A549 (cell line): ENCODE measurements at regions not wholly inside any gene's neighbourhood (a gene's known extent, or its start where the extent isn't known, plus 50 kb on each side); places are given as distances from the start of the nearest gene placed in this dataset.

ENCODE experiments used
- ATAC-seq, 2 experiments: fragments of 200-7000 bp in 1 of 2; fragments of >200 bp in 1 of 2; cut with Nextera tagmentation in 1 of 2; cut with Tn5 transposase in 1 of 2; 3 replicates each; pipeline versions ENCODE4 v1.8.0 to v1.9.1; 2018 to 2020; ENCODE audit warnings: mild to moderate bottlenecking in 1 of 2, moderate library complexity in 1 of 2
- CTCF ChIA-PET: fragments of 300-600 bp; sonication (Branson Sonifier 250); formaldehyde crosslinking; extraction: SDS; loops from one replicate; lab custom pipeline; 2021; ENCODE audit warnings: antibody characterized with exemption, inconsistent platforms; lab: Yijun Ruan, JAX
- POLR2A ChIA-PET: fragments of 350-600 bp; formaldehyde crosslinking; extraction: SDS; loops from one replicate; lab custom pipeline; 2021; ENCODE audit warnings: antibody characterized with exemption, inconsistent platforms; lab: Yijun Ruan, JAX
- DNase-seq, 2 experiments: peaks; one replicate each; pipeline versions ENCODE4 v3.0.0 to v3.0.0-alpha.2; 2011 to 2016; ENCODE audit warnings: low read depth in 1 of 2, low spot score in 1 of 2
- FAIRE-seq: peaks from 2 replicates; lab custom pipeline; 2011; peaks lifted over from hg19 to GRCh38; lab: Jason Lieb, UNC
- H3K27ac ChIP-seq, 2 experiments: fragments of >200 bp; sonication (Bioruptor Twin); formaldehyde crosslinking; 3 replicates each; pipeline ENCODE4 v1.5.1; 2016 to 2017
- H3K4me1 ChIP-seq: fragments of >200 bp; sonication (Bioruptor Twin); formaldehyde crosslinking; 3 replicates; pipeline ENCODE4 v1.6.1; 2016
- H3K4me2 ChIP-seq: fragments of >200 bp; sonication (Bioruptor Twin); formaldehyde crosslinking; 3 replicates; pipeline ENCODE4 v1.6.1; 2016
- H3K4me3 ChIP-seq: fragments of >200 bp; sonication (Bioruptor Twin); formaldehyde crosslinking; 3 replicates; pipeline ENCODE4 v1.5.1; 2016
- H3K9me3 ChIP-seq: fragments of >200 bp; sonication (Bioruptor Twin); formaldehyde crosslinking; 3 replicates; pipeline ENCODE4 v1.6.1; 2016
- ATOH8 ChIP-seq: fragments of 250-450 bp; sonication (Bioruptor Pico); IDR thresholded peaks from 2 replicates; pipeline ENCODE4 v1.5.0; 2020; ENCODE audit warnings: low read depth, mild to moderate bottlenecking, moderate library complexity
- CBX2 ChIP-seq: fragments of 200-600 bp; sonication (generic); IDR thresholded peaks from 2 replicates; pipeline ENCODE4 v1.6.1; 2016; ENCODE audit warnings: low read depth, mild to moderate bottlenecking, borderline replicate concordance
- CEBPB ChIP-seq, 2 experiments: fragments of >200 bp in 1 of 2; sonication (Bioruptor Twin) in 1 of 2; formaldehyde crosslinking in 1 of 2; IDR thresholded peaks; 2 replicates each; pipeline ENCODE4 v1.6.1; 2012 to 2016
- CHD2 ChIP-seq: fragments of 150-350 bp; IDR thresholded peaks from 2 replicates; pipeline ENCODE4 v1.6.1; 2014; ENCODE audit warnings: low read length; ENCODE audit not compliant: partially characterized antibody
- E2F6 ChIP-seq: IDR thresholded peaks from 2 replicates; pipeline ENCODE4 v1.6.1; 2012; ENCODE audit warnings: low read depth, borderline replicate concordance
- FOSB ChIP-seq: fragments of 250-450 bp; sonication (Bioruptor Pico); IDR thresholded peaks from 2 replicates; pipeline ENCODE4 v1.5.0; 2020; ENCODE audit warnings: mild to moderate bottlenecking, moderate library complexity
- FOSL2 ChIP-seq, 2 experiments: fragments of 450-650 bp in 1 of 2; fragments of >200 bp in 1 of 2; sonication (Bioruptor Twin) in 1 of 2; formaldehyde crosslinking; IDR thresholded peaks; 2 replicates each; pipeline versions ENCODE4 v1.5.0 to v1.6.1; 2016 to 2020; ENCODE audit warnings: mild to moderate bottlenecking in 1 of 2, moderate library complexity in 1 of 2
- HEYL ChIP-seq: fragments of 250-450 bp; sonication (Bioruptor Pico); IDR thresholded peaks from 2 replicates; pipeline ENCODE4 v1.8.0; 2021; ENCODE audit warnings: mild to moderate bottlenecking, moderate library complexity
- JUNB ChIP-seq: fragments of >200 bp; sonication (Bioruptor Twin); formaldehyde crosslinking; IDR thresholded peaks from 2 replicates; pipeline ENCODE4 v1.6.1; 2016
- KDM5A ChIP-seq: fragments of 200-600 bp; sonication (generic); IDR thresholded peaks from 2 replicates; pipeline ENCODE4 v1.6.1; 2016; ENCODE audit warnings: antibody characterized with exemption, mild to moderate bottlenecking
- MYC ChIP-seq: IDR thresholded peaks from 2 replicates; pipeline ENCODE4 v1.6.1; 2012; ENCODE audit warnings: mild to moderate bottlenecking, inconsistent platforms, low read length, improper control_type of control experiment, borderline replicate concordance
- POLR2AphosphoS2 ChIP-seq: conservative IDR thresholded peaks from 2 replicates; pipeline ENCODE4 v1.6.1; 2012; ENCODE audit warnings: low read length, improper control_type of control experiment, inconsistent platforms
- RAD21 ChIP-seq, 2 experiments: fragments of >200 bp in 1 of 2; sonication (Bioruptor Twin) in 1 of 2; formaldehyde crosslinking in 1 of 2; IDR thresholded peaks in 1 of 2; conservative IDR thresholded peaks in 1 of 2; 2 replicates in 1 of 2; 3 replicates in 1 of 2; pipeline ENCODE4 v1.6.1; 2012 to 2018; ENCODE audit warnings: inconsistent platforms in 1 of 2
- RARB ChIP-seq: fragments of 250-450 bp; sonication (Bioruptor Pico); IDR thresholded peaks from 2 replicates; pipeline ENCODE4 v1.8.0; 2021; ENCODE audit warnings: mild to moderate bottlenecking, moderate library complexity
- RNF2 ChIP-seq: fragments of 200-600 bp; sonication (generic); IDR thresholded peaks from 2 replicates; pipeline ENCODE4 v1.6.1; 2016; ENCODE audit warnings: low read depth, mild to moderate bottlenecking, antibody characterized with exemption, moderate library complexity, borderline replicate concordance
- SREBF2 ChIP-seq: fragments of 450-650 bp; IDR thresholded peaks from 2 replicates; pipeline ENCODE4 v1.6.1; 2014; ENCODE audit warnings: mild to moderate bottlenecking, moderate library complexity
- TFCP2L1 ChIP-seq: fragments of 250-450 bp; sonication (Bioruptor Pico); IDR thresholded peaks from 2 replicates; pipeline ENCODE4 v1.5.0; 2021; ENCODE audit warnings: mild to moderate bottlenecking
- ZC3H11A ChIP-seq: fragments of 450-650 bp; IDR thresholded peaks from 2 replicates; pipeline ENCODE4 v1.6.1; 2014; ENCODE audit warnings: antibody characterized with exemption, mild to moderate bottlenecking
- ZFP36 ChIP-seq: fragments of 450-650 bp; IDR thresholded peaks from 2 replicates; pipeline ENCODE4 v1.6.1; 2014; ENCODE audit warnings: borderline replicate concordance; ENCODE audit not compliant: partially characterized antibody
- WGBS: methylation state at CpG from one replicate; pipeline ENCODE4 v1.1.6; 2017; ENCODE audit errors: missing lambda C conversion rate; 5-methylcytosine and 5-hydroxymethylcytosine counted together
- TF ChIP-seq, protein P1 (sequence below): fragments of 450-650 bp; IDR thresholded peaks from 2 replicates; pipeline ENCODE4 v1.6.1; 2014; ENCODE audit warnings: antibody characterized with exemption
- TF ChIP-seq, protein P2 (sequence below): fragments of >200 bp; sonication (Bioruptor Twin); formaldehyde crosslinking; IDR thresholded peaks from 3 replicates; pipeline ENCODE4 v1.6.1; 2016
- TF ChIP-seq, protein P3 (sequence below): fragments of 250-450 bp; sonication (Bioruptor Pico); IDR thresholded peaks from 2 replicates; pipeline ENCODE4 v1.5.0; 2021; ENCODE audit warnings: mild to moderate bottlenecking, moderate library complexity, borderline replicate concordance

GRCh38 chr16:64149756-64150155 is 972.1 kb downstream of the CDH11 start (continued):
- TF ChIP-seq, protein P1, sequence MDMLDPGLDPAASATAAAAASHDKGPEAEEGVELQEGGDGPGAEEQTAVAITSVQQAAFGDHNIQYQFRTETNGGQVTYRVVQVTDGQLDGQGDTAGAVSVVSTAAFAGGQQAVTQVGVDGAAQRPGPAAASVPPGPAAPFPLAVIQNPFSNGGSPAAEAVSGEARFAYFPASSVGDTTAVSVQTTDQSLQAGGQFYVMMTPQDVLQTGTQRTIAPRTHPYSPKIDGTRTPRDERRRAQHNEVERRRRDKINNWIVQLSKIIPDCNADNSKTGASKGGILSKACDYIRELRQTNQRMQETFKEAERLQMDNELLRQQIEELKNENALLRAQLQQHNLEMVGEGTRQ, result no peak
- TF ChIP-seq HEYL (CRISPR knock-in tag) (no peak), FOSL2 (IDR thresholded peaks at IDR 0.05) (no peak), FOSL2 (CRISPR knock-in tag; IDR thresholded peaks at IDR 0.05) (no peak), KDM5A (no peak), ZFP36 (no peak), CHD2 (no peak)

DNA sequence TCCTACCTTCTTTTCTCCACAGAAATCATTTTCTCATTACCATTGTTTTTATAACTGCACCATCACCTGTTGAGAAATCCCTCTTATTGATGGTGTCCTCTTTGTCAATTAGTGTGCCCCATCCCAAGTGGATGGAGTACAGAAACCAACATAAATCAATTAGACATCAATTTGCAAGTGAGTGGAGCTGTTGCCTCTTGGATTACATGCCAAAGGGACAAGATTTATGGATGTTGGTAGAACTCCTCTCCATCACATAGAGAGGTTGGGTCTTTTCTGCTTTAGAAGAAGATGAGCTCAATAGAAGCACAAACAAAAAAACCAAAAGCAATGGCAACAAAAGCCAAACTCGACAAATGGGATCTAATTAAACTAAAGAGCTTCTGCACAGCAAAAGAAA is 973.5 kb downstream of the CDH11 start:
- no peak for FAIRE-seq
- no peaks in the 10 kb centered on the region for H3K9me3 ChIP-seq
- no peak overlapping the region for H3K4me2 ChIP-seq
- POLR2A ChIA-PET, result no interaction called here
- ATAC-seq, result no peak
- CTCF ChIA-PET, result no interaction called here
- DNase-seq, result no peak
- no peak overlapping the region for H3K27ac ChIP-seq
- no peak overlapping the region for H3K4me3 ChIP-seq
- 7% methylated on average over 1 of the region's 1 CpG for WGBS
- TF ChIP-seq RAD21 (conservative IDR thresholded peaks at IDR 0.05 in 1 of 2, IDR thresholded peaks at IDR 0.05 in 1 of 2), result no peak
- TF ChIP-seq E2F6, result no peak
- no peak for TF ChIP-seq MYC
- no peak for TF ChIP-seq RARB (CRISPR knock-in tag)
- TF ChIP-seq, all 56 proteins: peak for 0
- H3K4me1 ChIP-seq, result no peaks in the 10 kb centered on the region

DNA sequence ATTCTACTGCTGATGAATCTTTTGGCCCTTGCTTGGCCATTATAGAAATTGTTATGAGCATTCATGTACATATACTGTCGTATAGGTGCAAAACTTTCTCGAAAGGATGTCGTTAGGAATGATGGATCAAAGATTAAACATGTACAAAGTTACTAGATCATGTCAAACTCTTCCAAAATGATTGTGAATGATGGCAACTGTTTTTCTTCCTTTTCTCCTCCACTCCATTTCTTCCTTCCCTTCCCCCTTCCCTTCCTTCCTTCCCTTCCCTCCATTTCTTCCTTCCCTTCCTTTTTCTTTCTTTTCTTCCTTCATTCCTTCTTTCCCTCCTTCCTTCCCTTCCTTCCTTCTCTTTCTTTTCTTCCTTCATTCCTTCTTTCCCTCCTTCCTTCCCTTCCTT is 973.9 kb downstream of the CDH11 start:
- Histone ChIP-seq H3K4me1 (no peaks in the 10 kb centered on the region), H3K27ac (no peak overlapping the region), H3K4me2 (no peak overlapping the region), H3K4me3 (no peak overlapping the region)
- FAIRE-seq, result no peak
- ChIA-PET CTCF (no interaction called here), POLR2A (no interaction called here)
- WGBS, result 2% methylated on average over 3 of the region's 3 CpGs
- no peak for ATAC-seq
- TF ChIP-seq FOSB (no peak), CBX2 (no peak), CEBPB (IDR thresholded peaks at IDR 0.05) (no peak), SREBF2 (no peak), RAD21 (conservative IDR thresholded peaks at IDR 0.05 in 1 of 2, IDR thresholded peaks at IDR 0.05 in 1 of 2) (no peak), JUNB (no peak), E2F6 (no peak), RNF2 (no peak)
- TF ChIP-seq, protein P2, sequence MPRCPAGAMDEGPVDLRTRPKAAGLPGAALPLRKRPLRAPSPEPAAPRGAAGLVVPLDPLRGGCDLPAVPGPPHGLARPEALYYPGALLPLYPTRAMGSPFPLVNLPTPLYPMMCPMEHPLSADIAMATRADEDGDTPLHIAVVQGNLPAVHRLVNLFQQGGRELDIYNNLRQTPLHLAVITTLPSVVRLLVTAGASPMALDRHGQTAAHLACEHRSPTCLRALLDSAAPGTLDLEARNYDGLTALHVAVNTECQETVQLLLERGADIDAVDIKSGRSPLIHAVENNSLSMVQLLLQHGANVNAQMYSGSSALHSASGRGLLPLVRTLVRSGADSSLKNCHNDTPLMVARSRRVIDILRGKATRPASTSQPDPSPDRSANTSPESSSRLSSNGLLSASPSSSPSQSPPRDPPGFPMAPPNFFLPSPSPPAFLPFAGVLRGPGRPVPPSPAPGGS, result no peak
- TF ChIP-seq, all 56 proteins: peak for 0
- H3K9me3 ChIP-seq, result no peaks in the 10 kb centered on the region
- DNase-seq, result no peak

DNA sequence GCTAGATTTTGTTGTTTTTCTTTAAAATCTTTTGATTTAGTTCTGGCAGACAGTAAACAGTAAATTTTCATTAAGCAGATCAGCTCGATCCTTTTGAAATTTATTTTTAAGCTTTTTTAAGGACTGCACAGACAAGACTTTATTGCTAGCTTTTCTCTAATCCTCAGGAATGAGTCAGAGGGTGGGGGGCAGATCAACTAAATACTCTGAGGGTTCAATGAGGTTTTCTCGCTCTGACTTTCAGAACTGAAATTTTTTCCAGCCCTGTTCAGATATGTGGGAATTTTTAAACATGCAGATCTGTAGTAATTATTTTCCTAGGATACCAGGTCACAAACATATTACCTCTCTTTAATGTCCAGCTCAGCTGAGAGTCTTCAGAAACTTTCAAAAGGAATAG is 977.2 kb downstream of the CDH11 start:
- WGBS, result 1% methylated on average over 2 of the region's 2 CpGs

More for the DNA sequence above, 977.2 kb downstream of the CDH11 start:
- FAIRE-seq (no peak), DNase-seq (no peak), ATAC-seq (no peak)
- no peaks in the 10 kb centered on the region for H3K4me1 ChIP-seq
- ChIA-PET POLR2A (no interaction called here), CTCF (no interaction called here)
- no peak overlapping the region for H3K4me2 ChIP-seq
- H3K9me3 ChIP-seq, result no peaks in the 10 kb centered on the region
- TF ChIP-seq CBX2, result no peak
- TF ChIP-seq, protein P3, sequence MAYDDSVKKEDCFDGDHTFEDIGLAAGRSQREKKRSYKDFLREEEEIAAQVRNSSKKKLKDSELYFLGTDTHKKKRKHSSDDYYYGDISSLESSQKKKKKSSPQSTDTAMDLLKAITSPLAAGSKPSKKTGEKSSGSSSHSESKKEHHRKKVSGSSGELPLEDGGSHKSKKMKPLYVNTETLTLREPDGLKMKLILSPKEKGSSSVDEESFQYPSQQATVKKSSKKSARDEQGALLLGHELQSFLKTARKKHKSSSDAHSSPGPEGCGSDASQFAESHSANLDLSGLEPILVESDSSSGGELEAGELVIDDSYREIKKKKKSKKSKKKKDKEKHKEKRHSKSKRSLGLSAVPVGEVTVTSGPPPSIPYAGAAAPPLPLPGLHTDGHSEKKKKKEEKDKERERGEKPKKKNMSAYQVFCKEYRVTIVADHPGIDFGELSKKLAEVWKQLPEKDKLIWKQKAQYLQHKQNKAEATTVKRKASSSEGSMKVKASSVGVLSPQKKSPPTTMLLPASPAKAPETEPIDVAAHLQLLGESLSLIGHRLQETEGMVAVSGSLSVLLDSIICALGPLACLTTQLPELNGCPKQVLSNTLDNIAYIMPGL, result no peak
- TF ChIP-seq HEYL (CRISPR knock-in tag), result no peak
- TF ChIP-seq RNF2, result no peak
- no peak for TF ChIP-seq TFCP2L1 (CRISPR knock-in tag)
- no peak for TF ChIP-seq ZC3H11A
- TF ChIP-seq POLR2AphosphoS2, result no peak
- no peak for TF ChIP-seq ATOH8 (CRISPR knock-in tag)
- H3K27ac ChIP-seq, result no peak overlapping the region
- no peak overlapping the region for H3K4me3 ChIP-seq
